Stimulated activated CD4-positive, alpha-beta T cell treated with anti-CD3 and anti-CD28 coated beads, Interleukin-1b, Interleukin-23, amount 100 ng/mL, for 48 hours (primary cell): ENCODE measurements at regions not wholly inside any gene's neighbourhood (a gene's known extent, or its start where the extent isn't known, plus 50 kb on each side); places are given as distances from the start of the nearest gene placed in this dataset.
"Not testable (repeated sequence)": the region's sequence is repeated elsewhere in the genome, so short reads cannot be mapped to it uniquely, and the experiment has no call there.

Experiments used
- DNase-seq: peaks from one replicate; pipeline ENCODE4 v3.0.0-alpha.2; 2020

DNA sequence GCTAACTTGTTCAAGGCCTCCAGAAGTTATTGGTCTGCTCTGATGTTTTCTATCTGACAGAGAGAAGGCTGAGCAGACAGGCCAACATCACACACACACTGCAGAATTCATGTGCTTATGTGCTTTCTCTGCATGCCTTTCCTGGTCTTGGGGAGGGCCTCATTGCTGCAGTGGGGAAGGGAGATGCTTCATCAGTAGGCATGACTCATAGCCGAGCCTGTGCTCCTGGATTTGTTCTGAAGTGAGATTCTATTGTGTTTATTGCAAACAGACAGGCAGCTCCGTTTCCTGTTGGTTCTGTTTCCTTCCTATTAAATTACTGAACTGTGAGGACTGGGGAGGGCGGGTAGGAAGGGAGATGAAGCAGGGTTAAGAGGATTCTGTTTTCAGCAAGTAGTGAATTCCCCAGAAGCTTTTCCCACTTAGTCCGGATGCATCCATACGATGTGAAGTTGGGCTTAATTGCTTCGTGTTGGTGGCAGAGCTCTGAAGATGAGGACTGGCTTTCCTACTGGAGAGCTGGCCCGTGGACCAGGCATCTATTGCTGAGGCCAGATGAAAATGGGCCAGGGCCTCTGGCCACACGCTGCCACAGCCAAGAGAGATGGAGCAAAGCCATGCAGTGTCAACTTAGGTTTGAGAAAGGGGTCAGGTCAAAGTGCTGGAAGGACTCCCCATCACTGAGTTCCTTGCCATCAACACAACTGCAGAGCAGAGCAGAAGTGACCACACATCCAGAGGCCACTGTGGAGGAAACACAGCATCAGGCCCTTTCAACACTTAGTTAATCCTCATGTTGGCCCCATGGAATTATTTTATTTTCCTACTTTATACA is 179.3 kb downstream of the UTP18 start:
- DNase-seq: no peak

DNA sequence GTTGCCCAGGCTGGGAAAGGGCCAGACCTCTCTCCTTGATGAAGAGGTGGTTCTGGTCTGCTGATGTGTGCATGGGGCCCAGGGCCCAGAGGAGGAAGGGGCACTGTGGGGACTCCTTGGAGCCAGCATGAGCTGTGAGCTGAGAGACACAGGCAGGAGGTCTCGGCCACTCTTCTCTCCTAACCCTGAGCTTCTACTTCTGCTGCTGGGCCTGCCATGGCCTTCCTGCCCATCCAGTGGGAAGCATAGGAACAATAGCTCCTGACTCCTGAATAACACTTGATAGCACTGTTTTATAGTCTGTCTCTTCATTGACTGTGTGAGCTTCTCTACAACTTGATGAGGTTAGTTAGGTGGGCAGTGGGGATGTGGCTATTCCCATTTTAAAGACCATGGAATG is 181.1 kb downstream of the UTP18 start:
- DNase-seq: no peak

DNA sequence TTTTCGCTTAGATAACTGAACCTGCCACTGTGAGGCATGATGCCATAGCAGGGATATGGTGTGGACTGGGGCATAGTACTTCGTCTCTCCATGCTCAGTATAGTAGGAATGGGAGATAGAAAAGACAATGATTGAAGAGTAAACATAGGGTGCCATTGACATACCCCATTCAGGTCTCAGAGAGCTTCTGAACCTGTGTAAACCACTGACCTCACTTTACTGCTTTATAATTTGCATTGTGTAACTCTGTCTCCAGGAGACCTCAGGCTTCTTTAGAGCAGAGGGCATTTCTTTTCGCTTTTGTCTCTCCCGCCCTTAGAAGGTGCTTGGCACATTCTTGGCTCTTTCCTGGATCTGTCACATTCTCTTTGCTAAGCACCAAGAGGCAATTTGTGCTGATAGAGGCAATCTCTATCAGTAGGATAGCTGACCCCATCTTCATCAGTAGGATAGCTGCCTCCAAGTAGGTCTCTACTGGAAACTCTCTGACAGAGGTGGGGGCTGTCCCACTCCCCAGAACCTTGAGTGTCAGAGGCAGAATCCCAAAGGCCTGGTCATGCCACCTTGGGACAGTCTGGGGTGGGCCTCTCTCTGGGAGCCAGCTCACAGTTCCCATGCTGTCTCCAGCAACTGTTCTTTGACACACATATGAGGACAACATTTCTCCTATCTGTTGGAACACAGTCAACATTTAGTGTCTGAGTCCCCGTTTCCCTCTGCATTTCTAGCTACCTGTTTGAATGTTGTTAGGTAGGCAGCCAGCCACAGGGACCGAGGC is 181.9 kb downstream of the UTP18 start:
- DNase-seq: no peak

DNA sequence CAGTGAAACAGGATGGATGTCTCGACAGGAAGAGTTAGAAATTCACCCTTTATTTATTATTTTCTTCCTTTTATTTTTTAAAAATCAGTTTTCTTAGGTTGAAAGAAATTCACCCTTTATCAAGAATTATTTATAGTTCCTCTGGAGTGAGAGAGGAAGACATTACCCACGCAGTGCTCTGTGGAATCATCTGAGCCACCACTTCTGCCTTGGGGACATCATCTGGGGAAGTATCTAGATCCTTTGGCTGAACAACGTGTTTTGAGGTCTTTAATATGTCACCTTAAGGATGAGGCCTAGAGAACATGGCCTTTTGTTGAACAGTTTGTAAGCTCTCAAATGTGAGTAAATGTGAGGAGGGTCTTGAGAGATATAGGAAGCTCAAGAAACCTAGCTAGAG is 183.3 kb downstream of the UTP18 start:
- DNase-seq: no peak

DNA sequence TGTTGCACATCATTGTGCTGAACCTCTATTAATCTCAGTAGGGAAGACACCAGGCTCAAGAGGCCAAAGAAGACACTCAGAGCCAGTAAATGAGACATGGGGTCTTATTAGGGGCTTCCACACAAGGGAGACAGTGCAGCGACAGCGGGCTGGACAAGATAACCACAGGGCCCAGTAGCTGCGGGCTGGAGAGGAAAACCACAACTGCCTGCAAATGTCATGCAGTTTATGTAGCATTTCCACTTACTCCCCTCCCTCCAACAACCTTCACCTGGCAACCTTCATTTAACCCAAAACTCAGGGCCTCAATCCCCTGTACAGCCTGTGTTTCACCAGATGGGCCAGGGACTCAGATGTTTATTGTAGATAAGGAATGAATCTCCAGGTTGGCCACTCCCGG is 185.6 kb downstream of the UTP18 start:
- DNase-seq: no peak

DNA sequence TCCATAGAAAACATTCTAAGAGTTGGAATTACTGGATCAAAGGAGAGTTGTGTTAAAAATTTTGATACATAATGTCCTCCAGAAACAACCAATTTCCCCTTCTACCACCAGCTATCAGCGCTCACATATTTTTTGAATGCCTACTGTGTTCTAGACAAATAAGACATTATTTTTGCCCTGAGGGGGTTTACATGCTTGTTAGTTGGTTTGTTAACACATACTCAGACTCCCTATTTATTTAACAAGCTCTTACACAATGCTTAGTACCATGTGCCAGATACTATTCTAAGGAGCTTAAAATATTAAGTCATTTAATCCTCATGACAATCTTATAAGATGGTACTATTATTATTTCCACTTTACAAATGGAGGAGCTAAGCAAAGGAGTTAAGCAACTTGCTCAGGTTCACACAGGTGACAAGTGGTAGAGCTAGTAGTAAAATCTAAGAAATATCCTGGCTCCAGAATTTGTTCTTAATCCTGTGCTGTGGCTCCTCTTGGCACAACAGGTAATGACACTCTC is 194.2 kb downstream of the UTP18 start:
- DNase-seq: no peak

DNA sequence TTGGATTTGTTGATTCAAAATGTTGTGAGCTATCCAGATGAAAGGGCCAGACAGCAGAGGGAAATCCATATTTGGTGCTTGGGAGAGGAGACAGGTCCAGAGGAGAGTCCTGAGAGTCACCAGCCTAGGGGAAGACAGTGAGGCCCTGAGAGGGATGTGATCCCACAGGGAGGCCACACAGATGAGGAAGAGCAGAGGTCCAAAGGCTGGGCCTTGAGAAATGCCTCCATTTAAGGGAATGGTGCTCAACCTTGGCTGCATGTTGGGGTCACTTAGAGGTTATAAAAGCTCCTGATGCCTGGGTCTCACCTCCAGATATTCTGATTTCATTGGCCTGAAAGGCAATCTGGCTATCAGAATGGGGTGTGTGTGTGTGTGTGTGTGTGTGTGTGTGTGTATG is 194.9 kb downstream of the UTP18 start:
- no peak for DNase-seq

DNA sequence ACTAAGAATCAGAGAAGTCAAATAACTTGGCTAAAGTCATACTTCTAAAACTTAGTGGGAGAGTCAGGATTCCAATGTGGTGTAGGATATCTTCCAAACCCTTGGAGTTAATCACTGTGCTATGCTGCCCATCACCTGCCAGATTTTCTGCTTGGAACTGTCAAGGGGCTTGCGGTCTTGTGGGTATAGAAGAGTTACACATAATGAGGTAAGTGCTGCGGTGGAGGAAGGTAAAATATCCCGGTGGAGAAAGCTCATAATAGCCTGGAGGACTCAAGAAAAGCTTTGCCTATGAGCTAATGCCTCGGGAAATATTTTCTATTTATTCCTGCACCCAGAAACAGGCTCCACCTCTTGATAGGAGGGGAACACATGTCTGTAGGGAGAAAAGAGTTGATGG is 195.6 kb downstream of the UTP18 start:
- DNase-seq: no peak

DNA sequence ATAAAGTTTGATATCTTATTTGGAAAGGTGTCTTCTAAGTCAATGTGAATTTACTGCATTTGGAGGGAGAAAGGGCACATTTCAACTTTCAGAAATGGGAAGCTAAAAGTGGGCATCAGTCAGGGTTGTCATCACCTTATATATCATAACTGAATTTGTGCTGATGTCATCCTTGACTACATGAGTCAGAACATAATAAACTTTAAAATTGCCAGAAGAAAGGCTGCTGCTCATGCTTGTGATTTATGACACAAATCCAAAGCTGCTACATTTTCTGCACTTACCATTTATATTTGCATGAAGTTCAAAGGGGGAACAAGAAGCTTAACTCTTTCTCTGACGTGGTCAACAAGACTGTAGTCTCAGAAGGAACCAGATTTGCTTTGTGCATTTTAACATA is 196.6 kb downstream of the UTP18 start:
- DNase-seq: no peak

DNA sequence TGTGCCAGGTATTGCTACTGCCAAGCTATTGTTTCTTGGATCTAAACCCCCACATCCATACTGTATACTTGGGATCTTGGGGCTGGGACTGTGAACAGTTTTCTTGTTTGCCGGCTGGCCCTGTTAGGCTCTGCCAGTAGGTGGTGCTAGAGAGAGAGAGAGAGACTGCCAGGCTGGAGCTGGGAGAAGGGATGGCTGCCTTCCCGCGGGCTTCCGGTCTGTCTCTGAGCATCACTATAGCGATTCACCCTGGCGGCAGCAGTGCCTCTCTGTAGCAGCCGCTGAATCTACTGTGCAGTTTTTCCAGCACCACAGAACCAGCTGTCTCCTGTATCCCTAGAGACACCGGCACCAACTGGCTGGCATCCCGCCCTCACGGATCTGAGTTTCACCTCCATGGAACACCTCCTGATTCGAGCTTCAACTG is 201.2 kb downstream of the UTP18 start:
- peak; percentile 52 for DNase-seq

DNA sequence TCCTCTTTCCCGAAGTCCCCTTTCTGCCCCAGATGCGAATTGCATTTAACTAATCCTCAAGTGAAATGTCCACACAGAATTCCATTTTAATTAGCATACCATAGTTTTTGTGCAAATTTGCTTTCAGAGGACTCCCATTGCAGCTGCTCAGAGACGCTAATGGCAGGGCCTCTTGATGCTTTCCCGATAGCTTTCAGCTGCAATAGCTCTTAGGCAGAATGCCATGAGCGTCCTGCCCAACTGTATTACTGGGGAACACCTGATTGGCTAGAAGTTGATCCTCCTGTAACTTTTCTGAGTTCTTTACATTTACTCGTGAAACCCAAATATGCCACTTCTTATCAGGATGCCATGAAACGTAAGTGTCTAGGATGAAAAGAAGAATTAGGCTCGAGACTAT is 203.0 kb downstream of the UTP18 start:
- DNase-seq: no peak

DNA sequence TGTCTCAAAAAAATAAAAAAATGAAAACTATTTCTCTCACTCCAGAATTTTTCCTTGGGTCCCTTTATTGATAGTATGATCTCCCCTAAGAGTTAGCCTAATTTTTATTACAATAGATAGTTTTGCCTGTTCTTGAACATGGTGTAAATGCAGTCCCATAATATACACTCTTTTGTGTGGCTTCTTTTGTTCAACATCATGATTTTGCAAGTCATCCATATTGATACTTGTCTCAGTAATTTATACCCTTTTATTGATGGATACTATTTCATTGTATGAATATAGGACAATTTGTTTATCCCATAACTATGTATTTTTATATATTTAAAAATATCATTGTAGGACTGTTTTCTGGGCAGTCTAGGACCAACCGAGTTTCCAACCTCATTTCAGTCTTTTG is 207.0 kb downstream of the UTP18 start:
- DNase-seq: no peak

DNA sequence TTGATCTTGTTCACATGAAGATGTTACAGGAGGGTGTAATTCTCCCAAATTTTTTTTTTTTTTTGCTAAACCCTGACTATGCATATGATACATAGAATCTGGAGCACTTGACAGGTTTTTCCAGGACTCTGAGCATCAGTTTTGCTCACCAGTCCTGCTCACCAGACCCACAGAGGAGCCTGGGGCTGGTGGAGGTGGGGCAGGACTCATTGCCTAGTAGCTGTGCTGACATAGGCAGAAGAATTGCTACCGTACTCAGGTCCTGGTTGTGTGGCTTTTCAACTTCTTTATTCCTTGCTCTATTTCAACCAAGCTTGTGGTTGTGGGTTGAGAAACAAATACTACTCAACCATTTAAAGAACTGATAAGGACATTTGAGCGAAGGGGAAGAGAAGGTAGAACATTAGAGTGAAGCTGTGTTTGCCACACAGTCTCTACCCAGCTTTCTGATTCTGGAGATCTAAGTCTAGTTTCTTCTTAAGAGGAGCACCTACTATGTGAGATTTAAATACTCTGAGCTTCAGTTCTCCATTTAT is 212.4 kb downstream of the UTP18 start:
- DNase-seq: no peak

DNA sequence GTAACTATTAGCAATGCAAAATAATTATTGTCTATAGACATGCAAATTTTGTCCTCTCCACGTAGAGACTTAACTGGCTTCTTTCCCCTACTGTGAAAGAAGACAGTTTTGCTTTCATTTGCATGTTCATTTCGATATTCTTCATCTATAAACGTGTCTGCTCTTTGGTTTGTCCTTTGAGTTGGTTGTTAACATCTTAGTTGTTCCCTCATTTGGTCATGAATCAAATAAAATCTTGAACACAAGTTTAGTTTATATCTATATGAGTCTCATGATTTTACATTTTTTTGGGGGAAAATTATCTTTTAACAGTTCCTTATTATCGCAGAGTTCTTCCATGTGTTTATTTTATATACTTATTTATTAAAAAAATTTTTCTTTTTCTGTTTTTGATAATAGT is 214.4 kb downstream of the UTP18 start:
- no peak for DNase-seq

DNA sequence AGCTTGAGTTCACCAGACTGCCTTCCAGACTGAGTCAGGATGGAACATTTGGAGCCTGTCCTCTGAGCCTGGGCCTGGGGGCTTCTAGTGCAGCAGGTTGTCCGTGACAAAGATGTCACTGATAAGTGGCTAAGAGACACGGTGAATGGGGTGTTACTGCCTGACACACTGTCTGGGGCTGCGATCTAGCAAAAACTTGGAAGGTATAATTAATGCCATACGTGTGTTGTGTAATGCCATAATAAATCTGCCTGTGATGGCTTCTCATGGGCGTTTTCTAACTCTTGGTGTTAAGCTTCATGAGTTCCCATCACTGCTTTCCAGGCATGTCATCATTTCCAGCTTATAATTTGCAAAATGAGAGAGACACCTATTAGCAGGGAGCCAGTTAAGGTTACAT is 215.4 kb downstream of the UTP18 start:
- no peak for DNase-seq

DNA sequence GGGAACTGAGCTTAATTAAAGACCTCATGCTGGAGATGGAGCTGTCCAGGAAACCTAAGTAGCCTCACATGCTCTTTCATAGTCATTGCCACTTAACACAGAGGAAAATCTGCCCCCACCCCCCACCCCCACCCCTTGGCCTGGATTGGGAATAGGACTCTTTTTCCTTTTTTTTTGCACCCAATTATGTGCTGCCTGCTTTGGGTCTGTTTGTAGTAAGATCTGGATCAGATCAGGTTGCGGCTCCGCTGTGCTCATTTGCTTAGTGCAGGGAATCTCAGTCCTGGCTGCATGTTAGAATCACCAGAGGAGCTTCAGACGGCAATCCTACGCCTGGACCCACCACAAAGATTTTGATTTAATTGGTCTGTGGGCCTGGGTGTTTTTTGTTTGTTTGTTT is 219.0 kb downstream of the UTP18 start:
- no peak for DNase-seq

DNA sequence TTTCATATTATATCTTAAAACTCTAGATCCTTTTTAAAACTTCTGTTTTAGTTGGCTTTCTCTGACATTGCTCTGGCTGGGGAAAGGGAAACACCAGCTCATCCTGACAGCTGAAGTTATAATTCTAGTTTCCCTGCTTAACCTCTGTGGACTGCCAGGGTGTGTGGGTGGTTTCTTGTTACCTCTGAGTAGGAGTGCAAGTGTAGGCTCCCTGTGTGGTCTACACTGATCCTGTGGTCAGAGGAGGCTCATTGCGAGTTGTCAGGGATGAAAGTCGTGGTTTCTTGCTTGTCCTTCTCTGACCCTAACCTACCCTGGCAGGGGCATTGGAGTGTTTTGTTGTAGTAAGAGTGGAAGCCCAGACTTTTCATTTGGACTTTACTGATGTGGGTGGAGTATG is 221.0 kb downstream of the UTP18 start:
- DNase-seq: no peak

DNA sequence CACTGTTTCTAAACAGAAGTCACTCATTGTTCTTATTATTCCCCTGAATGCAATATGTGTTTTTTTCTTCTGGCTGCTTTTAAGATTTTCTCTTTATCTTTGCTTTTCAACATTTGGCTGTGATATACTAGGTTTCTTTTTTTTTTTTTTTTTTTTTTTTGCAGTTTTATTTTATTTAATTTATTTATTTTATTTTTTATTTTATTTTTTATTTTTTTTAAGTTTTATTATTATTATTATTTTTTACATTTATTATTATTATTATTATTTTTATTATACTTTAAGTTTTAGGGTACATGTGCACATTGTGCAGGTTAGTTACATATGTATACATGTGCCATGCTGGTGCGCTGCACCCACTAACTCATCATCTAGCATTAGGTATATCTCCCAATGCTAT is 221.9 kb downstream of the UTP18 start:
- DNase-seq: not testable (repeated sequence)

DNA sequence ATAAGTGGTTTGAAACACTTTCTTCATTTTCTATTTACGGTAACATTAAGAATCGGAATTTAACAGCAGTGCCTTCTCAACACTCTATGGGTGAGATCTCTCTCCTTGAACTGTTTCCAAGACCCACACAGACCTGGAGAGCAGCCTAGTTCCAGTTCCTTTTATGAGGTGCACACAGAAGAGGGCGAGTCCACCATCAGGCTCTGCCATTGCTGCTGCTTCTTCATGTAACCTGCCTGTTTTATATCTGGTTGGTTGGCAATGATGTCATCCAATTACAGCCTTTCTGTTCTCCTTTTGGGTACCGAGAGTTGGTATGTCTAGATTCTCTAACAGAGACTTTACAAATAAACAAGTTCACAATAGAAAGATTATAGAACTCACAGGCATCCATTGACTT is 225.7 kb downstream of the UTP18 start:
- DNase-seq: no peak

DNA sequence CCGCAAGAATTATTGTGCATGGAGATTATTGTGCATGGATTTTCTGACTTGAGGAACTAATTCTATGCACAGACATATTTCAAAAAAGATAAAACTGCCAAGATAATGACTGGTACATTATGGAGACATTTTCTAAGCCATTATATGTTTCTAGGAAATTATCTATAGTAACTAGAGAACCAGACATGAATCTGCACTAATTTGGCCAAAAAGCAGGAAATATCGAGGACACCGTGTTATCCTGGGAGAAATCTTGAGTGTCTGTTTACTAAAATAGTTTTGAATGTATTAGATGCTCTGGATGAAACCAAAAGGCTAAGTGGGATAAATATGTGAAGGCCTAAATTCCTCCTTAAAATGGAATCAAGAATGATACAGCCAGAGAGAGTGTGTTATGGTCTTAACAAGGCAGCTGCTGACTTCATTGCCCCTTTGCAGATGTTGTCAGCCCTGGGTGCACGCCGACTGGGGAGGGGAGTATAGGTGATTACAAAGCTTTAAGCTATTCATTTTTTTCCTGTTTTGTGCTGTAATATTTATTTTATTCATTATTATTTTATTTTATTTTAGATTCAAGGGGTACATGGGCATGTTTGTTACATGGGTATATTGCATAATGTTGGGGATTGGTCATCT is 226.7 kb downstream of the UTP18 start:
- DNase-seq: no peak

DNA sequence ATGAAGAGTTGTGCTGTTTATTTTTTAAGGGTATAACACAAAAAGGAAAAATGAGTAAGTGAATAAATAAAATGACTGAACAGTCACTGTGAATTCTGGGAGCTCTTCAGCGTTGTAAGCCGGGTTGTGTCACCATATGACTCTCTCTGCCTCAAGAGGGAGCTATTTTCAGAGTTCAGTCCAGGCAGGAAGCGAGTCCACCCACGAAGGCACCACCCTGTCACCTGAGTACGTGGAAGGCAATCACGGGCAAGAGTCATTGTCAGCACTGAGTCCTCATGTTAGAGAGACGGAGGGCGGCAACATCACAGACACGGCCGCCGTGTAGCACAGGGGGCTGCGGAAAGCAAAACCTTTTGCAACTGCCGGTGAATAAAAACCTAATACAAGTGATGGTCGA is 227.6 kb downstream of the UTP18 start:
- peak; percentile 54 for DNase-seq

DNA sequence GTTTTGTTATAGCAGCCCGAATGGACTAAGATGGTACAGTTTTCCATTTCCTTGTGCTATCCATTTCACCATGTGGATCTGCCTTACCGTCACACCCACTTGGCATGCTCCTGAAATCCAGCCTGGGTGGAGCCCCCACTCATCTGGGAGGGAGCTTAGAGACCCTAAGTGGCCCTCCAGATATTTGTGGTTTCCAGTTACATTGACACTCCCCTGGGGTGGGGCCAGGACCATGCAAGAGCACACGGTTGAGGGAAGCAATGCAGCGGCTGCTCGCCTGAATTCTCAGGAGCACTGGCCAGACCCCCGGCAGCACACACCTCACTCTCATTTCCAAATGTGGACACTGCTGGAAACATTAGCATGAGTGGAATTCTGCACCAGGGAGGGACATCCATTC is 231.1 kb downstream of the UTP18 start:
- DNase-seq: no peak

DNA sequence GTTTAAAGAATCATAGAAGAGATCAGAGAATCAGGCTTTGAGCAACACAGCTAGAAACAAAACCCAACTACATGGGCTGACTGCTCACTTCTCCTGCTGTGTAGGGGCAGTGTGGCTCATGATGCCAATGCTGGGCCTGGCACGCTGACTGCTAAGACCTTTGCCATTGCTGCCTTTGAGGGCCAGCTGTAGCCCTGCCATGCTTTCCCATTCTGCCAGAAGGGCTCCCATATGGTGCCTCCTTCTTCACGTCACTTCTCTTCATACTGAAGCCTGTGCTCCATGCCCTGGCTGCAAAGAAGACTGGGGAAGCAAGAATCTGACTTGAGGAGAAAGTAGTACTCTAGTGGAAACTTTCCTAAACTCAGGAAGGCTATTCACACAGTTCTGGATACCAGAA is 232.9 kb downstream of the UTP18 start:
- DNase-seq: no peak

DNA sequence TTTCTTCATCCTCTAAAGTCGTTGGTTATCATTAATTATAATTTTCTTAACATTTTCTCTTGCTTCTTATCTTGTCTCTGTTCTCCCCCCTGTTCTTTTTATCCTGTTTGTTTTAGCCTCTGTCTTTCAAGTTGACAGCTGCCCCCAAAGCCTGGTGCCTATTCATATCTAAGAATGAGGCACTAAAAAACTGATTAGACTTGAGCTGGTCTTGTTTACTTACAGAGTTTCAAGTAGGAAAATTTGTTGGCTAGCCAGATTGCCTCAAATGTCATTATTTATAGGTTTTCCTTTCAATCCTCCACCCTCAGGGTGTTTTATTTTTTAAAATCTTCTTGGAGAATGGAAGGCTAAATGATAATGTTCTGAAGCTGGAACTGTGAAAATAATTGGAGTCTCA is 236.0 kb downstream of the UTP18 start:
- DNase-seq: no peak
